Astrocyte of the cerebellum (primary cell): ENCODE measurements at regions not wholly inside any gene's neighbourhood (a gene's known extent, or its start where the extent isn't known, plus 50 kb on each side); places are given as distances from the start of the nearest gene placed in this dataset.

ENCODE experiments used
- DNase-seq: peaks from one replicate; pipeline ENCODE4 v3.0.0-alpha.2; 2011; ENCODE audit warnings: low read depth
- H3K4me3 ChIP-seq: 2 replicates; pipeline ENCODE4 v1.5.1; 2011; ENCODE audit warnings: mild to moderate bottlenecking, low read depth, low read length, moderate library complexity
- in situ Hi-C: cut with HindIII; loops from 2 replicates; pipeline ENCODE4 v1.10.0; 2017; ENCODE audit warnings: low sequenced_read_pairs
- TF ChIP-seq, protein P1 (sequence below): IDR thresholded peaks from 2 replicates; pipeline ENCODE4 v1.5.1; 2012; ENCODE audit warnings: low read length, low read depth, moderate library complexity, mild to moderate bottlenecking; ENCODE audit errors: missing control alignments

GRCh38 chr2:58903427-58903826 lies 662.3 kb upstream of the FANCL start:
- DNase-seq: no peak
- in situ Hi-C loops: no loop called here
- TF ChIP-seq, protein P1, sequence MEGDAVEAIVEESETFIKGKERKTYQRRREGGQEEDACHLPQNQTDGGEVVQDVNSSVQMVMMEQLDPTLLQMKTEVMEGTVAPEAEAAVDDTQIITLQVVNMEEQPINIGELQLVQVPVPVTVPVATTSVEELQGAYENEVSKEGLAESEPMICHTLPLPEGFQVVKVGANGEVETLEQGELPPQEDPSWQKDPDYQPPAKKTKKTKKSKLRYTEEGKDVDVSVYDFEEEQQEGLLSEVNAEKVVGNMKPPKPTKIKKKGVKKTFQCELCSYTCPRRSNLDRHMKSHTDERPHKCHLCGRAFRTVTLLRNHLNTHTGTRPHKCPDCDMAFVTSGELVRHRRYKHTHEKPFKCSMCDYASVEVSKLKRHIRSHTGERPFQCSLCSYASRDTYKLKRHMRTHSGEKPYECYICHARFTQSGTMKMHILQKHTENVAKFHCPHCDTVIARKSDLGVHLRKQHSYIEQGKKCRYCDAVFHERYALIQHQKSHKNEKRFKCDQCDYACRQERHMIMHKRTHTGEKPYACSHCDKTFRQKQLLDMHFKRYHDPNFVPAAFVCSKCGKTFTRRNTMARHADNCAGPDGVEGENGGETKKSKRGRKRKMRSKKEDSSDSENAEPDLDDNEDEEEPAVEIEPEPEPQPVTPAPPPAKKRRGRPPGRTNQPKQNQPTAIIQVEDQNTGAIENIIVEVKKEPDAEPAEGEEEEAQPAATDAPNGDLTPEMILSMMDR: no peak
- H3K4me3 ChIP-seq: no peak overlapping the region

- in situ Hi-C loops: no loop called here
- no peak for DNase-seq
- H3K4me3 ChIP-seq: no peak overlapping the region
- TF ChIP-seq, protein P1: no peak
Measured at GRCh38 chr2:58900246-58901027, 659.3 kb upstream of the FANCL start.

DNA sequence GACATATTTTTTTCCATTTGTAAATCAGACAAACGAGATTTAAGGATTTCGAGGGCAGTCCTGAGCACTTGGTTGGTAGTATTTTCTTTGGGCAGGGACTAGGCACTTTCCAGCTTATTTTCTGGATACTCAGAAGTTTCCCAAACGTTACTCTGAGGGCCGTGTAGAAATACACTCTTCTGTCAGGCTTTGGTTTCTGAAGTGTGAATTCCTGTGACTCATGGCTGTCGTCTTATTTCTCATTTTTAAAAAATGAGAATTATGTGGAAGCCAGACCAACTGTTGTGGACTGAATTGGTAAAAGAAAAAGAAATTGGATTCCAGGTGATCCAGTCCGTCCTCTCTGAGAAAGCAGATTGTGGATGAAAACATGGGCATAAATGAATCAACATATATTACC lies 658.6 kb upstream of the FANCL start:
- no peak for DNase-seq
- H3K4me3 ChIP-seq: no peak overlapping the region
- TF ChIP-seq, protein P1: no peak
- in situ Hi-C loops: no loop called here

GRCh38 chr2:58896638-58897037 lies 655.5 kb upstream of the FANCL start:
- TF ChIP-seq, protein P1: no peak
- no peak overlapping the region for H3K4me3 ChIP-seq
- DNase-seq: peak; percentile 76
- in situ Hi-C loops: no loop called here

DNA sequence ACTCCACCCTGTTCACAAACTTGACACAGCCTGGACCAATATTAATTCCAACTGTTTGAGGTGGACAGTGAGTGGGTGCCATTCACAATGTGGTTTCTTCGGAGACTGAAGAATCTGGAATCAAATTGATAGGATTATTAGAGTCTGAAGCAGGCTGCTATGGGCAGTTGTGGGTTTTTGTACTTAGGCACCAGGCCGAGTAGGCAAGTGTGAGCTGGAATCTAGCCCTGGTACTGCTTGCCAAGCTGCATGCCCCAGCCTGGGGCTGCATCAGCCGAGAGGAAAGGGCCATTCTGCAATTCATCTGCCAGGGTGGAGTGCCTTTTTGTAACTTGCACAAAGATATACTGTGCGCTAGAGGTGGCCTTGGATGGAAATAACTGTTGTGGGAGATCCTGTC lies 654.7 kb upstream of the FANCL start:
- peak; percentile 11 for DNase-seq
- H3K4me3 ChIP-seq: no peak overlapping the region
- in situ Hi-C loops: no loop called here
- TF ChIP-seq, protein P1: no peak

DNA sequence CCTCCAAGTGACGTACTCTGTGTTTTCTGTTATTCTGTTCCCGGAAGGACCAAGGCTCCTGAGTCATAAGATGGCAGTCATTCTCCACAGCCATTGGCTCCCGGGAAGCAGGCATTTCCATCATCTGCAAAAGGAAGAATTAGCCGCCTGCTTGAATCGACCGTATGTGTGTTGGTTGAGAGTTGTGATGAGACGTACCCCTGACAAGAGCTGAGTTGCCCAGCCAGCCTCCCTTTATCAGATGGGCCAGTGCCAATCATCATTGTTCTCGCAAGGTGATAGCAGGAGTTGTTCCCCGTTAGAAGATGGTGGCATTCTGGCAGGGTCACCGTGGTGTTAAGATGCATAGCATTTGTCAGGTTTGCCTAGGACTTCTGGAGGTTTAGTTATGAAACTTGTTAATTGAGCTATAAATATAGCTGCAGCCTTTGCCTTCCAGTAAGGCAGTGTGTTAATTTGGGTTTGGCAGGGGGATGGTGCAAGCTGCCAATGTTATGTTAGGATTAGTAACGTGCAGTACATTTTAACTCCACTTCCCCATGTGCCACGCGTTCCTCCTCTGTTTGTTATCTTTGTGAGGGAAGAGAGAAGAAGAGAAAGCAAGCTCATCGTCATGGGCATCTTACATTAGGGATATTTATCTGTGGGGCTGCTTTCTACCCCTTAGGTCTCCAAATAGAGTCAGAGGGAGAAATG lies 652.7 kb upstream of the FANCL start:
- in situ Hi-C loops: no loop called here
- H3K4me3 ChIP-seq: no peak overlapping the region
- DNase-seq: no peak
- TF ChIP-seq, protein P1: no peak
